HCT116 (cell line): ENCODE measurements at regions not wholly inside any gene's neighbourhood (a gene's known extent, or its start where the extent isn't known, plus 50 kb on each side); places are given as distances from the start of the nearest gene placed in this dataset.

Experiments
- ATAC-seq: fragments of 200-7000 bp; cut with Tn5 transposase; 2 replicates; pipeline ENCODE4 v1.9.1; 2020; ENCODE audit warnings: mild to moderate bottlenecking, moderate library complexity
- BruUV-seq: library from RNA; stranded (reverse); fragments of 400-500 nt; replicated peaks from 2 replicates; lab custom pipeline; 2021; lab: Mats Ljungman, UMichigan
- CTCF ChIA-PET: fragments of 300-600 bp; sonication (Branson Sonifier 250); formaldehyde crosslinking; loops from one replicate; lab custom pipeline; 2021; ENCODE audit warnings: antibody characterized with exemption; lab: Charles Lee
- POLR2A ChIA-PET: fragments of 300-600, 350-600 bp; sonication (Branson Sonifier 250); formaldehyde crosslinking; loops from one replicate; lab custom pipeline; 2021; ENCODE audit warnings: antibody characterized with exemption; lab: Charles Lee
- RAD21 ChIA-PET, 2 experiments: fragments of 300-600 bp; sonication (Branson Sonifier 250); formaldehyde crosslinking; loops; one replicate each; lab custom pipeline; 2023; ENCODE audit warnings: low total read pairs in 2 of 2; ENCODE audit not compliant: uncharacterized antibody in 2 of 2, unreplicated experiment in 2 of 2, low non-redundant PET in 1 of 2; lab: Charles Lee
- DNase-seq: peaks from one replicate; pipeline ENCODE4 v3.0.0-alpha.2; 2010; ENCODE audit warnings: low read depth, low spot score
- H2AFZ ChIP-seq: fragments of 200-600 bp; shearing (Covaris generic), sonication (generic); 2 replicates; pipeline ENCODE4 v1.6.1; 2017; ENCODE audit warnings: low read depth, mixed run types, mixed read lengths, antibody characterized with exemption, low read length; ENCODE audit not compliant: poor library complexity, severe bottlenecking
- H3K27ac ChIP-seq: 2 replicates; pipeline ENCODE4 v1.5.1; 2012; ENCODE audit warnings: low read depth, low read length
- H3K27me3 ChIP-seq: fragments of 200-600 bp; sonication (generic); 2 replicates; pipeline ENCODE4 v1.6.1; 2016; ENCODE audit warnings: mixed run types, low read length, mixed read lengths; ENCODE audit not compliant: insufficient read depth
- H3K36me3 ChIP-seq, 2 experiments: fragments of 200-500 bp in 1 of 2; fragments of 200-600 bp in 1 of 2; sonication (Bioruptor generic) in 1 of 2; sonication (generic) in 1 of 2; 2 replicates each; pipeline versions ENCODE4 v1.5.1 to v1.6.1; 2014 to 2016; ENCODE audit warnings: low read length in 2 of 2, inconsistent platforms in 1 of 2, mixed read lengths in 1 of 2, mixed run types in 1 of 2; ENCODE audit not compliant: insufficient read depth in 2 of 2, control insufficient read depth in 1 of 2
- H3K4me1 ChIP-seq, 2 experiments: fragments of 200-600 bp in 1 of 2; sonication (generic) in 1 of 2; 2 replicates each; pipeline versions ENCODE4 v1.5.1 to v1.6.1; 2012 to 2017; ENCODE audit warnings: low read length in 2 of 2, inconsistent platforms in 1 of 2, mild to moderate bottlenecking in 1 of 2, mixed read lengths in 1 of 2, mixed run types in 1 of 2, moderate library complexity in 1 of 2; ENCODE audit not compliant: insufficient read depth in 2 of 2, control insufficient read depth in 1 of 2
- H3K4me2 ChIP-seq: fragments of 200-600 bp; sonication (generic); 2 replicates; pipeline ENCODE4 v1.6.1; 2017; ENCODE audit warnings: mixed run types, low read length, mixed read lengths
- H3K4me3 ChIP-seq, 2 experiments: fragments of 200-600 bp in 1 of 2; sonication (generic) in 1 of 2; replicated peaks in 1 of 2; 2 replicates each; pipeline ENCODE4 v1.5.1; 2011 to 2016; ENCODE audit warnings: low read length in 2 of 2, control low read depth in 1 of 2, low read depth in 1 of 2, mild to moderate bottlenecking in 1 of 2, mixed read lengths in 1 of 2, mixed run types in 1 of 2
- H3K79me2 ChIP-seq: fragments of 200-600 bp; sonication (generic); 2 replicates; pipeline ENCODE4 v1.6.1; 2017; ENCODE audit warnings: mild to moderate bottlenecking, mixed run types, low read length, moderate library complexity, mixed read lengths; ENCODE audit not compliant: insufficient read depth
- H3K9ac ChIP-seq: fragments of 200-600 bp; sonication (generic); 2 replicates; pipeline ENCODE4 v1.6.1; 2016; ENCODE audit warnings: low read length, mixed read lengths
- H3K9me2 ChIP-seq: fragments of 200-600 bp; sonication (generic), shearing (Covaris generic); 2 replicates; pipeline ENCODE4 v1.6.1; 2017; ENCODE audit warnings: mixed run types, mild to moderate bottlenecking, moderate library complexity; ENCODE audit not compliant: insufficient read depth
- H3K9me3 ChIP-seq, 2 experiments: fragments of 200-500 bp in 1 of 2; fragments of 200-600 bp in 1 of 2; sonication (Bioruptor generic) in 1 of 2; sonication (generic) in 1 of 2; 2 replicates each; pipeline ENCODE4 v1.6.1; 2014 to 2017; ENCODE audit warnings: low read length in 2 of 2, mixed read lengths in 2 of 2, inconsistent platforms in 1 of 2, low read depth in 1 of 2, mild to moderate bottlenecking in 1 of 2, mixed run types in 1 of 2, moderate library complexity in 1 of 2; ENCODE audit not compliant: control insufficient read depth in 1 of 2, insufficient read depth in 1 of 2
- H4K20me1 ChIP-seq: fragments of 200-600 bp; sonication (generic), shearing (Covaris generic); 2 replicates; pipeline ENCODE4 v1.6.1; 2017; ENCODE audit warnings: mixed run types, mild to moderate bottlenecking, moderate library complexity; ENCODE audit not compliant: insufficient read depth
- CBX3 ChIP-seq: IDR thresholded peaks from 2 replicates; pipeline ENCODE4 v1.6.1; 2012; ENCODE audit warnings: low read depth
- EZH2 ChIP-seq: fragments of 200-600 bp; sonication (generic); IDR thresholded peaks from 2 replicates; pipeline ENCODE4 v1.6.1; 2017; ENCODE audit warnings: antibody characterized with exemption, mixed run types
- EZH2phosphoT487 ChIP-seq: fragments of 200-600 bp; IDR thresholded peaks from 2 replicates; pipeline ENCODE4 v1.6.1; 2018; ENCODE audit warnings: antibody characterized with exemption, borderline replicate concordance
- JUND ChIP-seq: IDR thresholded peaks from 2 replicates; pipeline ENCODE4 v1.6.1; 2012
- POLR2AphosphoS5 ChIP-seq: IDR thresholded peaks from 2 replicates; pipeline ENCODE4 v1.6.1; 2011; ENCODE audit warnings: mild to moderate bottlenecking, low read depth, low read length, moderate library complexity
- SIN3A ChIP-seq: IDR thresholded peaks from 2 replicates; pipeline ENCODE4 v1.6.1; 2012; ENCODE audit warnings: low read depth
- SP1 ChIP-seq: IDR thresholded peaks from 2 replicates; pipeline ENCODE4 v1.6.1; 2012; ENCODE audit warnings: low read depth
- SRF ChIP-seq: IDR thresholded peaks from 2 replicates; pipeline ENCODE4 v1.6.1; 2012; ENCODE audit warnings: low read depth
- ZFX ChIP-seq: fragments of 450-650 bp; IDR thresholded peaks from 2 replicates; pipeline ENCODE4 v1.6.1; 2017
- ZNF274 ChIP-seq: fragments of 200-500 bp; sonication (Bioruptor generic); IDR thresholded peaks from 2 replicates; pipeline ENCODE4 v1.6.1; 2014; ENCODE audit warnings: mild to moderate bottlenecking, low read depth, low read length, inconsistent platforms
- intact Hi-C: fragments of 100-400 bp; cut with micrococcal nuclease; formaldehyde crosslinking; loops from 2 replicates; pipeline ENCODE4 v1.10.0; 2022
- TF ChIP-seq, protein P1 (sequence below): IDR thresholded peaks from 2 replicates; pipeline ENCODE4 v1.6.1; 2011; ENCODE audit warnings: mild to moderate bottlenecking, low read length, moderate library complexity; ENCODE audit not compliant: insufficient replicate concordance; ENCODE audit errors: extremely low read depth
- TF ChIP-seq, protein P2 (sequence below): IDR thresholded peaks from 2 replicates; pipeline ENCODE4 v1.6.1; 2012
- TF ChIP-seq, protein P3 (sequence below), 3 experiments: fragments of 200-600 bp in 1 of 3; sonication (generic) in 1 of 3; IDR thresholded peaks in 2 of 3; conservative IDR thresholded peaks in 1 of 3; 2 replicates each; pipeline ENCODE4 v1.5.1; 2012 to 2017; ENCODE audit warnings: low read depth in 2 of 3, low read length in 2 of 3, antibody characterized with exemption in 1 of 3, borderline replicate concordance in 1 of 3, control low read depth in 1 of 3, mild to moderate bottlenecking in 1 of 3, mixed read lengths in 1 of 3, mixed run types in 1 of 3, moderate library complexity in 1 of 3; ENCODE audit not compliant: insufficient read depth in 1 of 3

DNA sequence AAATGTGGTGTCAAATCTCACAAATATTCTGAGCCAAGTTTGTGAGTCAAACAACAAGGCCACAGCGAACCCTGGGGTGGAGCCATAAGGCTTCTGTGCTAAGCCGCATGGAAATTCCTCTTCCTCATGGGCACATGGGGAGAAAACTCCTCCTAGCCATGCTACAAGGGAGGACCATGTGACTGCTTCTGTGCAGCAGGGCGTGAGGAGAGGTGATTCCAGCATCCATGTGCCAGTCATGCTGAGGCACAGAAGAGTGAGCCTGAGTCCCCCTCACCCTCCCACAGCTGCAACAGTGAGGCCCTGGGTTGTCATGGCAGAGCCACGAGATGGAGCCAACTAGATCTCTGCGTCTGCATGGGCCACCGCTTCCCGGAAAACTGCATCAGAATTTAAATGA lies 488.8 kb upstream of the RAB6C start:
- ATAC-seq, result no peak
- POLR2A ChIA-PET, result no interaction called here

DNA sequence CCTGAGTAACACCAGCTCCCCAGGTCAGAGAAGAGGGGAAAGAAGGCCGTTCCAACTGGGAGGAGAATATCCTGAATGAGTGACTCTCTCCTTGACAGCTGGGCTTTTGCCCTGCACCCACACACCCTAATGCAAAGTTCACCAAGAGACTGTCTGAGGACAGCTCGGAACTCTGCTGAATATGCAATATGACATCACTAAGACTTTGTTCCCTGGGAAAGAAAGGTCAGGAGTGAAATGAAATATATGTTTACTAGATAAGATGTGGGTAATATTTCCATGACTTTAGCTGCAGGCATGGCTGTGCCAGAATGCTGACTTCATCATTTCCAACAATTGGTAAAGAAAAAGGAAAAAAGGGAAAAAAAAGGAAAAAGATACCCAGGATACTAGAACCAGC lies 488.2 kb upstream of the RAB6C start:
- H3K4me3 ChIP-seq, result no peak overlapping the region
- ChIA-PET RAD21 (no interaction called here), POLR2A (no interaction called here), CTCF (no interaction called here)
- no TSS peak for BruUV-seq
- H3K4me2 ChIP-seq, result no peak overlapping the region
- intact Hi-C loops, result no loop called here
- no peaks in the 10 kb centered on the region for H3K4me1 ChIP-seq
- DNase-seq (no peak), ATAC-seq (no peak)
- no peaks in the 10 kb centered on the region for H3K79me2 ChIP-seq
- H3K36me3 ChIP-seq, result no peaks in the 10 kb centered on the region
- H2AFZ ChIP-seq, result no peak overlapping the region
- no peak overlapping the region for H3K27ac ChIP-seq
- H4K20me1 ChIP-seq, result no peaks in the 10 kb centered on the region; the same call in 1 of the 2 replicates
- H3K9ac ChIP-seq, result no peak overlapping the region
- no peaks in the 10 kb centered on the region for H3K9me3 ChIP-seq
- H3K27me3 ChIP-seq, result peaks cover 44% of the 10 kb centered on the region
- H3K9me2 ChIP-seq, result no peaks in the 10 kb centered on the region
- TF ChIP-seq, protein P1, sequence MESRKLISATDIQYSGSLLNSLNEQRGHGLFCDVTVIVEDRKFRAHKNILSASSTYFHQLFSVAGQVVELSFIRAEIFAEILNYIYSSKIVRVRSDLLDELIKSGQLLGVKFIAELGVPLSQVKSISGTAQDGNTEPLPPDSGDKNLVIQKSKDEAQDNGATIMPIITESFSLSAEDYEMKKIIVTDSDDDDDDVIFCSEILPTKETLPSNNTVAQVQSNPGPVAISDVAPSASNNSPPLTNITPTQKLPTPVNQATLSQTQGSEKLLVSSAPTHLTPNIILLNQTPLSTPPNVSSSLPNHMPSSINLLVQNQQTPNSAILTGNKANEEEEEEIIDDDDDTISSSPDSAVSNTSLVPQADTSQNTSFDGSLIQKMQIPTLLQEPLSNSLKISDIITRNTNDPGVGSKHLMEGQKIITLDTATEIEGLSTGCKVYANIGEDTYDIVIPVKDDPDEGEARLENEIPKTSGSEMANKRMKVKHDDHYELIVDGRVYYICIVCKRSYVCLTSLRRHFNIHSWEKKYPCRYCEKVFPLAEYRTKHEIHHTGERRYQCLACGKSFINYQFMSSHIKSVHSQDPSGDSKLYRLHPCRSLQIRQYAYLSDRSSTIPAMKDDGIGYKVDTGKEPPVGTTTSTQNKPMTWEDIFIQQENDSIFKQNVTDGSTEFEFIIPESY, result no peak
- TF ChIP-seq POLR2AphosphoS5, result no peak
- TF ChIP-seq, protein P2, sequence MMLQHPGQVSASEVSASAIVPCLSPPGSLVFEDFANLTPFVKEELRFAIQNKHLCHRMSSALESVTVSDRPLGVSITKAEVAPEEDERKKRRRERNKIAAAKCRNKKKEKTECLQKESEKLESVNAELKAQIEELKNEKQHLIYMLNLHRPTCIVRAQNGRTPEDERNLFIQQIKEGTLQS, result no peak
- TF ChIP-seq SIN3A, result no peak
- TF ChIP-seq, protein P3, sequence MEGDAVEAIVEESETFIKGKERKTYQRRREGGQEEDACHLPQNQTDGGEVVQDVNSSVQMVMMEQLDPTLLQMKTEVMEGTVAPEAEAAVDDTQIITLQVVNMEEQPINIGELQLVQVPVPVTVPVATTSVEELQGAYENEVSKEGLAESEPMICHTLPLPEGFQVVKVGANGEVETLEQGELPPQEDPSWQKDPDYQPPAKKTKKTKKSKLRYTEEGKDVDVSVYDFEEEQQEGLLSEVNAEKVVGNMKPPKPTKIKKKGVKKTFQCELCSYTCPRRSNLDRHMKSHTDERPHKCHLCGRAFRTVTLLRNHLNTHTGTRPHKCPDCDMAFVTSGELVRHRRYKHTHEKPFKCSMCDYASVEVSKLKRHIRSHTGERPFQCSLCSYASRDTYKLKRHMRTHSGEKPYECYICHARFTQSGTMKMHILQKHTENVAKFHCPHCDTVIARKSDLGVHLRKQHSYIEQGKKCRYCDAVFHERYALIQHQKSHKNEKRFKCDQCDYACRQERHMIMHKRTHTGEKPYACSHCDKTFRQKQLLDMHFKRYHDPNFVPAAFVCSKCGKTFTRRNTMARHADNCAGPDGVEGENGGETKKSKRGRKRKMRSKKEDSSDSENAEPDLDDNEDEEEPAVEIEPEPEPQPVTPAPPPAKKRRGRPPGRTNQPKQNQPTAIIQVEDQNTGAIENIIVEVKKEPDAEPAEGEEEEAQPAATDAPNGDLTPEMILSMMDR (IDR thresholded peaks at IDR 0.05 in 2 of 3, conservative IDR thresholded peaks at IDR 0.05 in 1 of 3; ENCODE audit: borderline replicate concordance in 1 of 3, insufficient read depth in 1 of 3, low read depth in 2 of 3, low read length in 2 of 3), result no peak
- TF ChIP-seq JUND, result no peak
- no peak for TF ChIP-seq EZH2phosphoT487
- no peak for TF ChIP-seq SRF
- no peak for TF ChIP-seq ZFX
- no peak for TF ChIP-seq ZNF274
- no peak for TF ChIP-seq EZH2

More for the DNA sequence above, 488.8 kb upstream of the RAB6C start:
- H4K20me1 ChIP-seq, result no peaks in the 10 kb centered on the region; the same call in 1 of the 2 replicates
- no peaks in the 10 kb centered on the region for H3K9me3 ChIP-seq
- BruUV-seq, result no TSS peak
- ChIA-PET RAD21 (no interaction called here), CTCF (no interaction called here)
- H3K27ac ChIP-seq, result no peak overlapping the region
- H3K79me2 ChIP-seq, result no peaks in the 10 kb centered on the region
- no peak for DNase-seq
- no peaks in the 10 kb centered on the region for H3K9me2 ChIP-seq
- H3K36me3 ChIP-seq, result no peaks in the 10 kb centered on the region
- H3K4me1 ChIP-seq, result no peaks in the 10 kb centered on the region
- no peak overlapping the region for H3K9ac ChIP-seq
- H3K4me2 ChIP-seq, result no peak overlapping the region
- H3K4me3 ChIP-seq, result no peak overlapping the region
- intact Hi-C loops, result no loop called here
- TF ChIP-seq CBX3 (no peak), SP1 (no peak), SRF (no peak)
- TF ChIP-seq, protein P1, result no peak
- TF ChIP-seq, all 23 proteins: peak for 0
- Histone ChIP-seq H2AFZ (no peak overlapping the region), H3K27me3 (peaks cover 44% of the 10 kb centered on the region)
